Astrocyte (in vitro differentiated cells and primary cell): ENCODE measurements at regions not wholly inside any gene's neighbourhood (a gene's known extent, or its start where the extent isn't known, plus 50 kb on each side); places are given as distances from the start of the nearest gene placed in this dataset.

Experiments
- DNase-seq: peaks from one replicate; pipeline ENCODE4 v3.0.0-alpha.2; 2010; ENCODE audit warnings: low read depth
- FAIRE-seq: peaks from 2 replicates; lab custom pipeline; 2011; peaks lifted over from hg19 to GRCh38; lab: Jason Lieb, UNC
- H2AFZ ChIP-seq: 2 replicates; pipeline ENCODE4 v1.6.0; 2012; ENCODE audit warnings: low read depth, low read length, inconsistent platforms
- H3K27ac ChIP-seq: 2 replicates; pipeline ENCODE4 v1.5.1; 2011; ENCODE audit warnings: low read depth, low read length, inconsistent platforms
- H3K27me3 ChIP-seq: 2 replicates; pipeline ENCODE4 v1.6.0; 2011; ENCODE audit warnings: low read length, inconsistent platforms; ENCODE audit not compliant: insufficient read depth
- H3K36me3 ChIP-seq: 2 replicates; pipeline ENCODE4 v1.5.1; 2011; ENCODE audit warnings: low read length, inconsistent platforms; ENCODE audit not compliant: insufficient read depth
- H3K4me1 ChIP-seq: 2 replicates; pipeline ENCODE4 v1.5.1; 2011; ENCODE audit warnings: low read length, inconsistent platforms; ENCODE audit not compliant: insufficient read depth
- H3K4me2 ChIP-seq: 2 replicates; pipeline ENCODE4 v1.6.0; 2012; ENCODE audit warnings: low read length, inconsistent platforms
- H3K4me3 ChIP-seq: 2 replicates; pipeline ENCODE4 v1.5.1; 2011; ENCODE audit warnings: low read depth, mild to moderate bottlenecking, low read length, inconsistent platforms; ENCODE audit not compliant: insufficient read depth
- H3K79me2 ChIP-seq: 2 replicates; pipeline ENCODE4 v1.6.0; 2012; ENCODE audit warnings: mild to moderate bottlenecking, low read length, inconsistent platforms; ENCODE audit not compliant: insufficient read depth
- H3K9ac ChIP-seq: 2 replicates; pipeline ENCODE4 v1.6.0; 2012; ENCODE audit warnings: mild to moderate bottlenecking, low read length, inconsistent platforms
- H3K9me3 ChIP-seq: 2 replicates; pipeline ENCODE4 v1.5.1; 2012; ENCODE audit warnings: low read depth, mild to moderate bottlenecking, low read length, inconsistent platforms; ENCODE audit not compliant: insufficient read depth
- H4K20me1 ChIP-seq: 2 replicates; pipeline ENCODE4 v1.6.0; 2012; ENCODE audit warnings: low read length, inconsistent platforms; ENCODE audit not compliant: insufficient read depth
- H3K27ac Mint-ChIP-seq: one replicate; pipeline ENCODE4 v1.8.0; 2021; ENCODE audit warnings: mild to moderate bottlenecking, mixed read lengths; ENCODE audit not compliant: unreplicated experiment
- H3K27me3 Mint-ChIP-seq: one replicate; pipeline ENCODE4 v1.8.0; 2021; ENCODE audit warnings: low read depth, mixed read lengths; ENCODE audit not compliant: unreplicated experiment
- H3K36me3 Mint-ChIP-seq: one replicate; pipeline ENCODE4 v1.8.0; 2021; ENCODE audit warnings: low read depth, mixed read lengths; ENCODE audit not compliant: unreplicated experiment
- H3K4me1 Mint-ChIP-seq: one replicate; pipeline ENCODE4 v1.8.0; 2021; ENCODE audit warnings: low read depth, mixed read lengths; ENCODE audit not compliant: unreplicated experiment
- H3K4me3 Mint-ChIP-seq: one replicate; pipeline ENCODE4 v1.8.0; 2021; ENCODE audit warnings: mild to moderate bottlenecking, moderate library complexity, mixed read lengths; ENCODE audit not compliant: unreplicated experiment
- H3K9me3 Mint-ChIP-seq: one replicate; pipeline ENCODE4 v1.8.0; 2021; ENCODE audit warnings: mild to moderate bottlenecking, mixed read lengths; ENCODE audit not compliant: unreplicated experiment
- CTCF ChIP-seq: IDR thresholded peaks from 2 replicates; pipeline ENCODE4 v1.5.1; 2011; ENCODE audit warnings: low read depth, mild to moderate bottlenecking, inconsistent platforms, low read length, moderate library complexity; ENCODE audit not compliant: insufficient read depth
- EZH2 ChIP-seq: IDR thresholded peaks from 2 replicates; pipeline ENCODE4 v1.6.1; 2012; ENCODE audit warnings: mild to moderate bottlenecking, low read length, inconsistent platforms; ENCODE audit not compliant: insufficient read depth

- Histone ChIP-seq H3K4me3 (no peak overlapping the region), H2AFZ (no peak overlapping the region), H3K4me2 (no peak overlapping the region), H3K27me3 (no peaks in the 10 kb centered on the region), H3K9ac (no peak overlapping the region), H3K79me2 (no peaks in the 10 kb centered on the region), H3K36me3 (no peaks in the 10 kb centered on the region), H4K20me1 (no peaks in the 10 kb centered on the region), H3K9me3 (no peaks in the 10 kb centered on the region), H3K27ac (no peak overlapping the region), H3K4me1 (no peaks in the 10 kb centered on the region)
- H3K36me3 Mint-ChIP-seq: no peaks in the 10 kb centered on the region
- DNase-seq (no peak), FAIRE-seq (no peak)
- H3K27me3 Mint-ChIP-seq: no peaks in the 10 kb centered on the region
- no peak for TF ChIP-seq EZH2
- TF ChIP-seq CTCF: no peak
- H3K4me3 Mint-ChIP-seq: no peak overlapping the region
- peaks cover 2% of the 10 kb centered on the region for H3K4me1 Mint-ChIP-seq
- no peaks in the 10 kb centered on the region for H3K9me3 Mint-ChIP-seq
- no peak overlapping the region for H3K27ac Mint-ChIP-seq
Observed at GRCh38 chr9:11097020-11097419, 484.2 kb upstream of the PTPRD start.

- Mint-ChIP-seq H3K36me3 (no peaks in the 10 kb centered on the region), H3K4me1 (no peaks in the 10 kb centered on the region), H3K27me3 (no peaks in the 10 kb centered on the region), H3K9me3 (peaks cover 3% of the 10 kb centered on the region), H3K4me3 (no peak overlapping the region), H3K27ac (no peak overlapping the region)
- no peak overlapping the region for H3K4me2 ChIP-seq
- H3K79me2 ChIP-seq: no peaks in the 10 kb centered on the region
- H3K36me3 ChIP-seq: no peaks in the 10 kb centered on the region
- H3K4me1 ChIP-seq: no peaks in the 10 kb centered on the region
- no peak overlapping the region for H2AFZ ChIP-seq
- no peak overlapping the region for H3K27ac ChIP-seq
- no peaks in the 10 kb centered on the region for H3K27me3 ChIP-seq
- H3K9ac ChIP-seq: no peak overlapping the region
- H3K4me3 ChIP-seq: no peak overlapping the region
- FAIRE-seq (no peak), DNase-seq (no peak)
- H4K20me1 ChIP-seq: no peaks in the 10 kb centered on the region
- H3K9me3 ChIP-seq: peaks cover 2% of the 10 kb centered on the region
- no peak for TF ChIP-seq EZH2
Observed at GRCh38 chr9:11103525-11103924, 490.7 kb upstream of the PTPRD start.

- DNase-seq: no peak
- TF ChIP-seq EZH2: no peak
- TF ChIP-seq CTCF: no peak
- H4K20me1 ChIP-seq: no peaks in the 10 kb centered on the region
- H3K9ac ChIP-seq: no peak overlapping the region
- no peak overlapping the region for H3K27ac Mint-ChIP-seq
- H2AFZ ChIP-seq: no peak overlapping the region
- H3K4me3 ChIP-seq: no peak overlapping the region
- no peaks in the 10 kb centered on the region for H3K4me1 Mint-ChIP-seq
- no peaks in the 10 kb centered on the region for H3K27me3 ChIP-seq
- H3K4me2 ChIP-seq: no peak overlapping the region
- H3K36me3 Mint-ChIP-seq: no peaks in the 10 kb centered on the region
- no peaks in the 10 kb centered on the region for H3K79me2 ChIP-seq
- H3K4me1 ChIP-seq: no peaks in the 10 kb centered on the region
- H3K27me3 Mint-ChIP-seq: no peaks in the 10 kb centered on the region
- H3K9me3 Mint-ChIP-seq: peaks cover 3% of the 10 kb centered on the region
- no peaks in the 10 kb centered on the region for H3K36me3 ChIP-seq
- peaks cover 2% of the 10 kb centered on the region for H3K9me3 ChIP-seq
- H3K4me3 Mint-ChIP-seq: no peak overlapping the region
- no peak for FAIRE-seq
- no peak overlapping the region for H3K27ac ChIP-seq
Observed at GRCh38 chr9:11107196-11107595, 494.4 kb upstream of the PTPRD start.
